Activated T-helper 1 cell treated with Interleukin-2 at 50 U/mL for 16 hours (primary cell): ENCODE measurements at regions not wholly inside any gene's neighbourhood (a gene's known extent, or its start where the extent isn't known, plus 50 kb on each side); places are given as distances from the start of the nearest gene placed in this dataset.

ENCODE experiments used
- DNase-seq: peaks from one replicate; pipeline ENCODE4 v3.0.0-alpha.2; 2020; ENCODE audit warnings: low read depth

DNA sequence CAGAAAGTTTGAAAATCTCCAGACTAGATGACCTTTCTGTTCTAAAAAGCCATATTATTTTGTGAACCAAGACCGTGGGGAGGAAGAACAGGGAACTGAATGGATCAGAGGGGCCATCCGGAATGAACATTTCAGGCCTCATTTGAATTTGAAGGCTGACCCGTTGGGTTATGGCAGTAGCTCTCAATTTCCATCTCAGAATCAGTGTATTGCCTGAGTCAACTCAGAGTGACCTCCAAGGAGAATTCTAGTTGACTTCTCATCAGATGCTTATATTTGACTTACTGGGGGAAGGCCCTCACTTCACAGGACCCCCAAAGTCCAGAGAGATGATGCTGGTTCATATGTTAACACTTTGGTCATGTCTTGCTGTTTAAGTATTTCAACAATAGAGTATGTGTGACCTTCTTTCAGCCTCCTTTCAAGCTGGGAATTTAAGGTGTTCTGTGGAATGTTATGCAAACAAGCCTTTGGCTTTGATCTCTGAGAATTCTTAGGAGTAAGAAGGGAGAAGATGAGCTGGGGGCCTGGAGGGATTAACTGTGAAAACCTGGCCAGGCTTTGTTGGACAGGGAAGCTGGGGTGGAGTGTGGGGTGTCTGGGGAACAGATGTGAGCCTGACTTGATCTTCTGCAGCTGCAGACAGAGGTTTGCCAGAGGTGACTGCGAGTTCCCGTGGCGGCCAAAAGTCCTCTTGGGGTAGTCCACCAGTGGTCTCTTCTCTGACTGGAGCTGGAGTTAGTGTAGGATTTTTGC lies 111.2 kb upstream of the RGMA start:
- DNase-seq = no peak

DNA sequence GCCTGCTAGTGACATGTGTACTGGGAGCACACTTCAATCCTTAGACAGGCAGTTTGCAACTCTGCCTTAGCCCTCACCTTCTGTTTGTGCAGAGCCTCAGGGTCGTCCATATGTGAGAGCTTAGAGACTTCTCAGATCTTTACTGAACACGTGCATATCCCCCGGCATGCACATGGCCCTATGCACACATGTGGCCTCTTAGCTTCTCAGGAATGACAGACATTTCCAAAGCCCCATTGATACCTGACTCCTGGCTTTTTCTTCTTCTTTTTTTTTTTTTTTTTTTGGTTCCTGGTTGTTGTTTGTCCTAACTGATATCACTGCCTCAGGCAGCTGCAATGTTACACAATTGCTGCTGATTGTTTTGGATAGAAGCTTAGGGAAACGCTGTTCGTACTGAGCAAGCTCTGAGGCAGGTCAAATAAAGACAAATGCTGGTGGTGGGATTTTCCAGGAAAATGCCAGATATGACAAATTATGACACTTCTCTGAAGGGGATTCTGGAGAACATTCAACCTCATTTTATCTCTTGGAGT lies 107.2 kb upstream of the RGMA start:
- no peak for DNase-seq

DNA sequence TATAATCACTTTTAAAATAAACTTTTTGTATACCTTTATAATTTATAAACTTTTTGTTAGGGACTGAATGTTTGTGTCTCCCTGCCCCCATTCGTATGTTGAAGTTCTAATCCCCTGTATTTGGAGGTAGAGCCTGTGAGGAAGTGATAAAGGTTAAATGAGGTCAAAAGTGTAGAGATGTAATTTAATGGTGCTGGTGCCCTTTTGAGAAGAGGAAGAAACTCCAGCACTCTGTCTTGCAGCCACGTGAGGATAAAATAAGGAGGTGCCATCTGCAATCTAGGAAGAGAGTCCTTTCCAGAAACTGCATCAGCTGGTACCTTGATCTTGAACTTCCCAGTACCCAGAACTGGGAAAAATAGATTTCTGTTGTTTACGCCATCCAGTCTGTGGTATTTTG lies 106.1 kb upstream of the RGMA start:
- DNase-seq = no peak

DNA sequence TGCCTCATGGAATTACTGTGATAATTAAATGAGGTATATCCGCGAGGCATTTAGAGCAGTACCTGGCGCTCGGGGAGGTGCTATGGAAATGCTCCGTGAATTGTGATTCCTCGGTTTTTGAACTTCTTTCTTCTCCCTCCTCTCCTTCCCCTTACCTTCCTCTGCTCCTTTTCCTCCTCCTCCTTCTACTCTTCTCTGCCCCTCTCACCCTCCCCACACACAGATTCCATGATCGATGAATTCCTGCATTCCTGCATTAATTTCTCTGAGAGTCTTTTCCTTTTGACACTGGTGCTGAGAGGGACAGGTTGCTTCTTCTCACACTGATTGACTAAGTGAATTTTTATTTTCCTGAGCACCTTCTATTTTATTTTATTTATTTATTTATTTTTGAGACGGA lies 101.2 kb upstream of the RGMA start:
- no peak for DNase-seq

DNA sequence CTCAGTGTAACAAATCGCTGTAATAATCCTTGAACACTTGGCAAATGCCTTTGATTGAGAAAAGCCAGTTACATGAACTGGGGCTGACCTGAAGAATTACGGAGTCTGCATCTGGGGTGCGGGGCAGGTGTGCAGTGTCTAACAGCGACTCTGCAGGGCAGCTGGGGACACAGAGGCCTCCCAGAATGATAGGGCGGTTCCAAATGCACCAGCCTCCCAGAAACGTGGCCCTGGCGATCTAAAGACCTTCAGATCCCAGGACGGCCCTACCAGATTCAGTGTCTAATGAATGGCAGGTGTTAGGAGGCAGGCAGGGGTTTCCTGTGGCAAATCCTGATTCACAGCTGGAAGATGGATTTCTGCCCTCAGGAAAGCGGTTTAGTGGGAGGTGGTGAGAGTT lies 100.5 kb upstream of the RGMA start:
- no peak for DNase-seq

DNA sequence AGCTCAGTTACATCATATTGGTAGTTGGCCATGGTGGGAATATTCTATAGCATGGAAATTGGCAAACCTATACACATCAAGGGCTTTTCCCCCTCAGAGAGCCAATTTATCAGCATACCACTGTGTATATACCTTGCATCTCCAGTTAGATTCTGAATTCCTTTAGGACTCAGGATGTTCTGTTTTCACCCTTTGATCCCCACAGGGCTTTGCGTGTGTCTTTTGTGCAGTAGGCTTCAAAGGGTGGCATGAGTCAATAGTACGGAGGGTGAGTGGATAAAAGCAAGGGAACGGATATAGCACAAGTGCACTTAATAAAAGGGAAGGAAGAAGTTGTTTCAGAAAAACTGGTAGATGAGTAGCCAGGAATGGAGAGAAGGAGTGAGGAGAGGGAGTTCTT lies 99.2 kb upstream of the RGMA start:
- DNase-seq = no peak

DNA sequence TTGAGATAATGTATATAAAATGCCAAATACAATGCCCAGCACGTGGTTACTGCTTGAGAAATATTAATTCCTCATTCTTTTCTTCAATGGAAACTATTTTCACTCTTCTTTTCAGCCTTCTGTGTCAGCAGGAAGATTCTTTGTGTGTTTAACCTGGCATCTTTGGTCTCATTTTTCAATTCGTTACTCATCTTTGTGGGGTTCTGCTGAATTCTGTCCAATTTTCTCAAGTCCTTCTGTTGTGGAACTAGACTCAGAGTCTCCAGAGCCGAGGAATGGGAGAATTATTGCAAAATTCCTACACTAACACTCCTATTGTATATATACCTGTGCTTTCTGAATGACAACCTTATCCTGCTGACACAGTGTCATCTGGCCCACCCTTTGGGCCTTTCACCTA lies 96.8 kb upstream of the RGMA start:
- no peak for DNase-seq

DNA sequence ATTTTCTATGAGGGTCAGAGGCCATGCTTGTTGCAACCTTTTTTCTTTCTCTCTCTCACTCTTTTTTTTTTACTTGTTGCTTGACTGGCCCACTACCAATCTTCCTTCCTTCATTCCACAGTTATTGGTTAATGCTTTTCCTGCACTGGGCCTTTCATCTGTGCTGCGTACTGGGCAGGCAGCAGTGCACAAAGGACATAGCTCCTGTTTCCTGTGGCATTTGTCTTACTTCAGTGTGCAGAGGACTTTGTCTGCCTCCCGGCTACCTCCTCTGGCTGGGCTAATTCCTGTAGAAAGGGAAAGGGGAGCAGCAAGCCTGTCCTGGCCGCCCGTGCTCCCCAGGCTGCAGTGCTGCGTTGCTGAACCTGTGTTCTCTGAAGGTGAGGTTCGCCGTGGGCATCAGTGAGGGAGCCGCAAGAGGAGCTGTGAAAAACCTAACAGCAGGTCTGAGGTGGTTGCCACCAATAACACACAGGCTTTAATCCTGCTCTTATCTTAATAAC lies 93.7 kb upstream of the RGMA start:
- no peak for DNase-seq

DNA sequence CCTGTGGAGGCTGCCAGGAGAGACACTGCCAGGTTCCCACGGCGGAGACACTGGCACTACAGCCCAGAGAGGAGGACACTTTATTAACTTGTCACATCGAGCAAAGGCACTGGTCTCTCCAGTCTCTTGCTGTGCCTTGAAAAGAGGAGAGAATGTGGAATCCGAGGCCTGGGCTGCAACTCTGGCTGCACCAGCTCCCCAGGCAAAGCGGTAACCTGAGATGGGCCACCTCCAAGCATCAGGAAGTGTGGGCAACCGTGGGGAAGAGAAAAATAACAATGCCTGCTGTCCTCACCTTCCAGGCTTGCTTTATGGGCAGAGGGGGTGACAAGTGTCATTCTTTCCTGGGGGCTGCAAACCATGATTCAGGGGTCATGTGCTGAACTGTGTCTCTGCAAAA lies 91.6 kb upstream of the RGMA start:
- DNase-seq = no peak

DNA sequence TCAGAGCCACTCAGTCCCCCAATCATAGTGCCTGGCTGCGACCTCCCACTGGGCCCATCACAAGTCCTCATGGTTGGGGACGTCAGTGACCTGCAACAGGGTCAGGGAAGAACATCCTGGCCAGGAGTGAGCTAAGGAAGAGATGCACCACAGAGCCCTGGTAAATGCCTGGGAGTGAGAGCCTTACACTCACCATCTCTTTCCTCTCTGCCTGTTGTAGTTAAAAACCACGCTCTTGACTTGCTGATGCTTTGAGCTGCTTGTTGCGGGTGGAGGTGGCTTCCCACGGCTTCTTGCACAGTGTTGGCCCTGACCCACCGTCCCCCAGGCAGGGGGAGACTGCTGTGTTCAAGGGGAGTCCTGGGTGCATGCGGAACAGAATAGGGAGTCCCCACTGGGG lies 91.1 kb upstream of the RGMA start:
- no peak for DNase-seq

DNA sequence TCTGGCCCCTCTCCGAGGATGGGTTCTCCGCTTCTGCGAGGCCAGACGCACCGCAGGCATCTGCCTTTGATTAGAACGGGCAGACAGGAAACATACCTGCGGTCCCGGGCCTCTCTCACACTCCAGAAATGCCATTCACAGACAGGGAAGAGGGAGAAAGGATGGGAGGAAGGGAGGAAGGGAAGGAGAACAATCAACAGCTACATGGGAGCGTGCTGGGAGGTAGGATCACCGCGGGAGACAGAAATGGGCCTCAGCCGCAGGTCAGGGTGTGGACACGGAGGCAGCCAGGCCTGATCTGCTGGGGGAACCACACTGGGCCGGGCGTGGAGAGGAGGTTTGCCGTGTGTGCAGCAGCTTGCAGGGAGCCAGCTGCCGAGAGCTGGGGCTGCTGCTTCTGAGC lies 90.7 kb upstream of the RGMA start:
- DNase-seq = no peak

DNA sequence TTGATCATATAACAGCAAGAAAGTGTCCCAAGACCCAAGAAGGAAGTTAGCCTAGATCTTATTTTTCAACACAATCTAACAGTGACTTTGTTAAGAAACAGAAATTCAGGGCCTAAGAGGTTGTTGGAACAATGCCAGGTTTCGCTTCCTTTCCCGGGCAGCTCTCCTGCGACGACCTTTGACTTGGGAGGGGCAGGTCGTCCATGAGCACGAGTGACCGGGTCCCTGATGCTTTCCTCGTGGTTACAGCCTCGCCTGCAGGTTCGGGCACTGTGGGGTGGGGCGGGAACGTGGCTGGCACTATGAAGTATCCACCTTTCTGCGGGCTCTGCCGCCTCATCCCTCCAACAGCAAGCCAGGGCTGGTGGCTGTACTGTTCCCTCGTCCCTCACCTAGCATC lies 90.1 kb upstream of the RGMA start:
- DNase-seq = no peak

DNA sequence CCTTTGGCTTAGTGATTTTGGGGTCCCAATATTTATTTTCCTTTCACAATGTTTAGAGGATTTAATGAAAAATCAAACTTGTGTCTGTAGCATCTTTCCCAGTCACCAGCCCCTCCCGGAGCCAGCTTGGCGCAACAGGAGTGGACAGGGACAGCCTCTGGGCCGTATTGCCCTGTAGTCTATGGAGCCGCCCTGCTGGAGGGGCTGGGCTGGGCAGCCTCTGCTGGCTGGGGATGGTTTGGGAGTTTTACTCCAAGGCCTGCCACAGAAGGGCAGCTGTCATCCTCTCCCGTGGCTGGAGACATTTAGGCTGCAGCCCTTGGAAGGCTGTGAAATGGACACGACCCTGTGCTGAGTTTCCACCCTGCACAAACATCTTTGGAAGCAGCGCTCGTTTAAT lies 89.4 kb upstream of the RGMA start:
- no peak for DNase-seq

DNA sequence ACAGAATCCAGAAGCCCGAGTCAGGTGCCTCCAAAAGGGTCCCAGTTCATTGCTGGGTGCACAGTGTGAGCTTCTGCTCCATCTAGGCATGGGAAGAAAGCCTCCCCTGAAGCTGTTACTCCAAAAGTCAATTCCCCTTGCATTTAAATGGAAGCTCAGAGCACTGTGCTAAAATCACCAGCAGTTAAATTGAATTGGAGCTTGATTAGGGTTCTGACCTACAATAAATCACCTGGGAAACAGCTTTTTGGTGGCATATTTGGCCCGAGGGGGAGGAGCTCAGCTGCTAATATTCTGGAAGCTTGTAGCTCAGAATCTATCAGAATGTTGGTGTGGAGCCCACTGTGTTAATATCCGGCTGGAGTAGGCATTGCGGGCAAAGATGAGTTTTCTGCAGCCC lies 87.1 kb upstream of the RGMA start:
- DNase-seq = no peak

DNA sequence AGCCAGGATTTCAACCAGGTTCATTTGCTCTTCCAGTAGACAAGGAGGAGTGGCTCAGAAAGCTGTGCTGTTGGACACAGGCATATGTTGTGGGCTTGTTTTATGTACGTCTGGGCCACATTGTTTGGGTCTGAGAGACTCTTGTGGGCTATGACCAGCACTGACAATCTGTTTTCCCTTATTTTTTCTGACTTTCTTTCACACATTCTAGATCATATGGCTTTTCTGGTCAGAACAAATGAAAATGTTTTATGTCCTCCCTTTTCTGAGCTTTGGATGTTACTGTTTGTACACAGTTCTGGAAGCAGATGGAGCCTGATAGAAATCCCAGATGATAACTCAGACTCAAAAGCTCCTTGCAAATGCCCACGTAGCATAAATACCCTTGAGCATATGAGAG lies 85.8 kb upstream of the RGMA start:
- no peak for DNase-seq

DNA sequence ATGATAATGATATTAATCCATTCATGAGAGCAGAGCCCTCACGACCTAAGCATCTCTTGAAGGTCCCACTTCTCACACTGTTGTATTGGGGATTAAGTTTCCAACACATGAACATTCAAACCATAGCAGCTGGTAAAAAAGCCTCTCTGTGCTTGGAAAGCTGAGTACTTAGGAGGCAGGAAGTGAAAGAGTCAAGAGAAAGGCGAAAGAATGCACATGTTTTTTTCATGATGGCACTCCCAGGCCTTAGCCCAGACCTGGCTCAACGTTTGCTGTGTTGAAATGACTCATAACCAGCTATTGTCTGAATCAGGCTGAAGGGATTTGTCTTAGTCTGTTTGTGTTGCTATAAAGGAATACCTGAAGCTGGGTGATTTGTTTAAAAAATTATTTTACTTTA lies 84.4 kb upstream of the RGMA start:
- DNase-seq = no peak

DNA sequence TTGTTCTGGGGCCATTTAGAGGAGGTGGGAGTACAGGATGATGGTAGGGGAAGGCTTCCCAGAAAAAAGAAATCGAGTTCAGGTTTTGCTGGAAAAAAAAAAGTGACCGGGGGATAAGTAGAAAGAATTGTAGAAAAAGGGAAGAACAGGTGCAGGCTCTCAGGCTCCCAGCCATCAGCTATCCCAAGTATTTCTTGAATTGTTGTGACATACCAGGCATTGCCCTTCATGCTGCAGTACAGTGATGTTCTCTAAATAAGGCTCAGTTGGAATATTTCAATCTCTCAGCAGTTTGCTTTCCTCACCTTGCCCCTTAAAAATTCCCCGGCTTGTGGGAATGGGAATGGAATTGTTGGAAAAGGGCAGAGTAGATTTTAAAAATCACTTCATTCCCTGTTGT lies 82.5 kb upstream of the RGMA start:
- no peak for DNase-seq

DNA sequence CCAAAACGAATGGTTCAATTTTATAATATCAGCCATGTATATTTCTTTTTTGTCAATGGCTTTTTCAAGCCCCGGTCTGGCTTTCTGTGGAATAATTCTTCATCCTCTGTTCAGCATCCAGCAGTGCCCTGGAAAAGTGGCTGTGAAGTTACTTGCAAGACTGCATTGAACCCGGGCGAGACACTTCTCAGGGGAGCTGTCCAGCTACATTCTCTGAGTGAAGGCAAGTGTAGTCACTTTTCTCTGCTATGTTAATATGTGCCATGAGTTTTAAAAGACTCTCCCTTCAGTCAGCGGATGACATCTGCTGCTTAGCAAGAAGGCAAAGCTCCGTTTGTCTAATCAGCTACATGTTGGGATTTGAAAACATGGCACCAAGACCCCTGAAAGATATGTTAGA lies 81.3 kb upstream of the RGMA start:
- no peak for DNase-seq

DNA sequence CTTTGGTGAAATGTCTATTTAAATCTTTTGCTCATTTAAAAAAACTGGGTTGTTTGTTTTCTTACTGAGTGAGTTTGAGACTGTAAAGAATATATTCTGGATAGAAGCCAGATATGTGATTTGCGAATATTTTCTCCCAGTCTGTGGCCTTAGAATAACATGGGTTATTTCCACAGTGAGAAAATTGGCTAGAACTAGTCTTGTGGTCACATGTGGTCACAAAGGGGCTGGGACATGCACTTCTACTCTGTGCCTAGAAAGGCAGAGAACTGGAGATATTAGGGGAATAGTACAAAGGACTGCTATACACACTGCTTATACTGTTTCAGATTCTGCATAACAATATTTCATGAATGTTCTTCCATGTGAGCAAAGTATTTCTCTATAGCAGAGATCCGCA lies 79.9 kb upstream of the RGMA start:
- no peak for DNase-seq

DNA sequence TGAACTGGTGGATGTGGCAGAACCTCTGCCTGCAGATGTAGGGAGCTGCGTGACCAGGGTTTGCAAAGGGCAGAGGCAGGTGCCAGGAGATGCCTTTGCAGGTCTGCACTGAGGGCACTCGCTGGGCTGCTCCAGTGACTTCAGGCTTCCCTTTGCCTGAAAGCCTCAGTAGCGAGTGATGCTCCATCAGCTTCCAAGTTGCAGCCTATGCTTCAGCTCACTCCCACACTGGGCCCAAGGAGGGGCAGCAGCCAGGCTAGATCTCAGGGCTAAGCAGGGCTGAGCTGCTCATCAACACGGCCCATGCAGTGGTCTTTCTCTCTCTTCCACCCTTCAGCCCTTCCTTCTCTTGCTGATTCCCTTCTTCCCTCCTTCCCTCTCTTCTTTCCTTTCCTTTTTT lies 78.3 kb upstream of the RGMA start:
- DNase-seq = no peak

DNA sequence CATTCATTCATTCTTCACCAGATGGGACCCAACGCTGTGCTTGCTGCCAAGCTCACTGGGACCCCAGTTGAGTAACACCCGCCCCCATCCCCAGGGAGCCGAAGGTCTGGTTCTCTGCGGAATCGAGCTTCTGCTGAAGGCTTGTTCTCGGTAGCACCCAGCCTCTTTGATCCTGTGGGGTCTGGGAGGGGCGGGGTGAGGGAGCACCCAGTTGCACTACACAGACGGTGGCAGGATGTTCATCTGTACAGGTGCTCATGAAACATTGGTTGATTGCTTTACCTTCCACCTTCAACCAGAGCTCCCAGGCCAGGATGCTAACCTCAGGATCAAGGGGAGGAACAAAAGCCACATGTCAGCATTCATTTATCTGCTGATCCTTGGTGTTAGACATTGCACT lies 77.7 kb upstream of the RGMA start:
- no peak for DNase-seq

DNA sequence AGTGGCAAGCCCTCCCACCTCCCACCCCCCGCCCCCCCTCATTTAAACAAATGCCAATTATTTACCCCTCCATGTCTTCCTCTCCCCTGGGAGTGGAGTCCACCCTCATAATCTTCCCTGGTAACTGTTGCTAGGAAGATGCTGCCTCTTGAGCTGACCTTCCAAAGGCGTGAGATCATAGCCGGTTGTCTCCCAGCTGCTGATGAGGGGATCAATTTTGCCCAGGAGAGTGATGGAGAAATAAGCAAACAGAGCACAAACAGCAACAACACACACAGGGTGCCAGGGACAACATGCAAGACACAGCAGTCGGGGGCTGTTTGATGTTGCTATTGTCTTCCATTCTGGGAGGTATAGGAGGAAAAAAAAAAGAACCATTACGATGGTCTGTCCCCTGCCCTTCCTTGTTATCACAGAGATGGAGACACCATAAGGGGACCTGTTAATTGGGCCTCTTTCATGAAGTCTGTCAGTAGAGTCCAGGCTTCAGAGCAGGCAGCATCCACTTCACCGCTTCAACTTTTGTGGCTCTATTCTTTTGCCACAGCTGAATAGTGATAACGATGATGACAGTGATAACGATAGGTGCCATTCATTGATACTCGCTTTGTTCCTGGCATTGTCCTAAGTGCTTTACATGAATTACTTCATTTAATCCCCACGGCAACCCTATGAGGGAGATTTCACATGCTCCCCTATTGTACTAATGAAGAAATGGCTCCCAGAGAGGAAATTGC lies 76.9 kb upstream of the RGMA start:
- no peak for DNase-seq

DNA sequence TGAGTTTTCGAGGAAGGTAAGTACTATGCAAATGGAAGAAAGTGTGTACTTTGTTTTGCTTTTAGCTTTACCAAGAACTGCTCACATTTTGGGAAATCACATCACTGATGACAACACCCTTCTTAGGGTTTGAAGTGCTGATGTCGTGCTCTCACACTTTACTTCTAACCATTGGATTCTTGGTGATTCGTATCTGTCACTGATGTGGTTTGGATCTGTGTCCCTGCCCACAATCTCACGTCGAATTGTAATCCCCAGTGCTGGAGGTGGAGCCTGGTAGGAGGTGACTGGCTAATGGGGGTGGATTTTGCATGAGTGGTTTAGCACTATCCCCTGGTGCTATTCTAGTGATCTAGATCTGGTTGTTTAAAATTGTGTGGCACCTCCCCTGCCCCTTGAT lies 75.4 kb upstream of the RGMA start:
- no peak for DNase-seq

DNA sequence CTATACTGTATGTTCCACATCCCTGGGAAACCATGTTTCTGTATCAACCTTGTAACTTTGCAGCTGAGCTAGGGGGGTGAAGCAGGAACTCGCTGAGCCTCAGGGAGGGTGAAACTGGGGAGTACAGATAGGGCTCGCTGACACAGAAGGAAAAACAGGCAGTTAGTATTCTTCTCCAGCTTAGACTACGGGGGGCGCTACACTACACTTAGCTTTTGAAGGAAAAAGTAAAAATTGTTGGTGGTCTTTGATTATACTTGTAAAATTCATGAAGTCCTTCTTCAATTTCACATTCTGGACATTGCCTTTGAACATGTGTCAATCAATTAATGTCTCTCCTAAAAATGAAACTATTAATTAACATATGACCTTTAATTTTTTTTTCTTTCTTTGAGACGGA lies 73.5 kb upstream of the RGMA start:
- DNase-seq = no peak
